SK-N-SH (cell line): ENCODE measurements at regions not wholly inside any gene's neighbourhood (a gene's known extent, or its start where the extent isn't known, plus 50 kb on each side); places are given as distances from the start of the nearest gene placed in this dataset.

ENCODE experiments used
- CTCF ChIP-seq: fragments of 200-600 bp; sonication (generic); IDR thresholded peaks from 2 replicates; pipeline ENCODE4 v1.6.1; 2017; ENCODE audit warnings: antibody characterized with exemption, mild to moderate bottlenecking, moderate library complexity
- EP300 ChIP-seq, 2 experiments: IDR thresholded peaks; 2 replicates each; pipeline versions ENCODE4 v1.4.0 to v1.6.1; 2012; ENCODE audit warnings: borderline replicate concordance in 1 of 2, low read depth in 1 of 2, low read length in 1 of 2
- GABPA ChIP-seq: IDR thresholded peaks from 2 replicates; pipeline ENCODE4 v1.4.0; 2012; ENCODE audit warnings: low read depth, mild to moderate bottlenecking
- NRF1 ChIP-seq: IDR thresholded peaks from 2 replicates; pipeline ENCODE4 v1.6.1; 2012; ENCODE audit warnings: low read depth, mild to moderate bottlenecking, low read length
- PBX3 ChIP-seq: IDR thresholded peaks from 2 replicates; pipeline ENCODE4; 2012
- POLR2AphosphoS5 ChIP-seq: IDR thresholded peaks from 2 replicates; pipeline ENCODE4 v1.6.1; 2012; ENCODE audit warnings: low read depth, low read length
- REST ChIP-seq: IDR thresholded peaks from 2 replicates; pipeline ENCODE4 v1.6.1; 2012; ENCODE audit warnings: mild to moderate bottlenecking, low read depth, low read length, moderate library complexity
- RFX5 ChIP-seq: IDR thresholded peaks from 2 replicates; pipeline ENCODE4 v1.6.1; 2012; ENCODE audit warnings: mild to moderate bottlenecking, improper control_type of control experiment, low read length
- RXRA ChIP-seq: IDR thresholded peaks from 2 replicates; pipeline ENCODE4 v1.4.0; 2012; ENCODE audit warnings: low read depth, mild to moderate bottlenecking, borderline replicate concordance
- TCF12 ChIP-seq: IDR thresholded peaks from 2 replicates; pipeline ENCODE4 v1.4.0; 2012
- YY1 ChIP-seq: IDR thresholded peaks from 2 replicates; pipeline ENCODE4 v1.4.0; 2012; ENCODE audit warnings: low read depth, mild to moderate bottlenecking

- TF ChIP-seq CTCF (no peak), EP300 (IDR thresholded peaks at IDR 0.05; ENCODE audit: borderline replicate concordance in 1 of 2, low read depth in 1 of 2, low read length in 1 of 2) (no peak), TCF12 (no peak), RFX5 (no peak), YY1 (no peak), REST (no peak), RXRA (no peak), GABPA (no peak), PBX3 (no peak), POLR2AphosphoS5 (no peak), NRF1 (no peak)
Measured at GRCh38 chr3:66629150-66629981, 128.5 kb upstream of the LRIG1 start.
